ENCODE measurements at regions not wholly inside any gene's neighbourhood (a gene's known extent, or its start where the extent isn't known, plus 50 kb on each side); places are given as distances from the start of the nearest gene placed in this dataset.

- TF ChIP-seq CTCF (IDR thresholded peaks at IDR 0.05) = no peak
- no peak for TF ChIP-seq EZH2 (IDR thresholded peaks at IDR 0.05; ENCODE audit: borderline replicate concordance, insufficient read depth, low read depth, low read length, poor library complexity, severe bottlenecking)
These were observed 60.1 kb upstream of the FAM171A1 start for GRCh38 chr10:15430969-15431771.
